ENCODE measurements at regions not wholly inside any gene's neighbourhood (a gene's known extent, or its start where the extent isn't known, plus 50 kb on each side); places are given as distances from the start of the nearest gene placed in this dataset.

DNA sequence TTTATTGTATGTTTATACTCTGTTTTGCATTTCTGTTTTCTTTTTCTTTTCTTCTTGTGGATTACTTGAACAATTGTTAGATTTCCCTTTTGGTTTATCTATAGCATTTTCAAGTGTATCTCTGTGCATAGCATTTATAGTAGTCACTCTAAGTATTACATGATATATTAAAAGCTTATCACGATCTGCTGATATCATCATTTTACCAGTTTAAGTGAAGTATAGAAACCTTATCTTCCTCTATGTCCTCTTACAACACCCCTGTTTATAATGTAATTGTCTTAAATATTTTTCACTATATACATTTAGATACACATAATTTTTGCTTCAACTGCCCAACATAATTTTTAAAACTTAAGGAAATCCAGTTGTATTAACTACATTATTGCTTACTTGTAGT, 513.9 kb upstream of the CELF2 start:
- TF ChIP-seq, protein P1, sequence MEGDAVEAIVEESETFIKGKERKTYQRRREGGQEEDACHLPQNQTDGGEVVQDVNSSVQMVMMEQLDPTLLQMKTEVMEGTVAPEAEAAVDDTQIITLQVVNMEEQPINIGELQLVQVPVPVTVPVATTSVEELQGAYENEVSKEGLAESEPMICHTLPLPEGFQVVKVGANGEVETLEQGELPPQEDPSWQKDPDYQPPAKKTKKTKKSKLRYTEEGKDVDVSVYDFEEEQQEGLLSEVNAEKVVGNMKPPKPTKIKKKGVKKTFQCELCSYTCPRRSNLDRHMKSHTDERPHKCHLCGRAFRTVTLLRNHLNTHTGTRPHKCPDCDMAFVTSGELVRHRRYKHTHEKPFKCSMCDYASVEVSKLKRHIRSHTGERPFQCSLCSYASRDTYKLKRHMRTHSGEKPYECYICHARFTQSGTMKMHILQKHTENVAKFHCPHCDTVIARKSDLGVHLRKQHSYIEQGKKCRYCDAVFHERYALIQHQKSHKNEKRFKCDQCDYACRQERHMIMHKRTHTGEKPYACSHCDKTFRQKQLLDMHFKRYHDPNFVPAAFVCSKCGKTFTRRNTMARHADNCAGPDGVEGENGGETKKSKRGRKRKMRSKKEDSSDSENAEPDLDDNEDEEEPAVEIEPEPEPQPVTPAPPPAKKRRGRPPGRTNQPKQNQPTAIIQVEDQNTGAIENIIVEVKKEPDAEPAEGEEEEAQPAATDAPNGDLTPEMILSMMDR (IDR thresholded peaks at IDR 0.05; ENCODE audit: insufficient read depth, low read length) = no peak
- TF ChIP-seq, protein P2, sequence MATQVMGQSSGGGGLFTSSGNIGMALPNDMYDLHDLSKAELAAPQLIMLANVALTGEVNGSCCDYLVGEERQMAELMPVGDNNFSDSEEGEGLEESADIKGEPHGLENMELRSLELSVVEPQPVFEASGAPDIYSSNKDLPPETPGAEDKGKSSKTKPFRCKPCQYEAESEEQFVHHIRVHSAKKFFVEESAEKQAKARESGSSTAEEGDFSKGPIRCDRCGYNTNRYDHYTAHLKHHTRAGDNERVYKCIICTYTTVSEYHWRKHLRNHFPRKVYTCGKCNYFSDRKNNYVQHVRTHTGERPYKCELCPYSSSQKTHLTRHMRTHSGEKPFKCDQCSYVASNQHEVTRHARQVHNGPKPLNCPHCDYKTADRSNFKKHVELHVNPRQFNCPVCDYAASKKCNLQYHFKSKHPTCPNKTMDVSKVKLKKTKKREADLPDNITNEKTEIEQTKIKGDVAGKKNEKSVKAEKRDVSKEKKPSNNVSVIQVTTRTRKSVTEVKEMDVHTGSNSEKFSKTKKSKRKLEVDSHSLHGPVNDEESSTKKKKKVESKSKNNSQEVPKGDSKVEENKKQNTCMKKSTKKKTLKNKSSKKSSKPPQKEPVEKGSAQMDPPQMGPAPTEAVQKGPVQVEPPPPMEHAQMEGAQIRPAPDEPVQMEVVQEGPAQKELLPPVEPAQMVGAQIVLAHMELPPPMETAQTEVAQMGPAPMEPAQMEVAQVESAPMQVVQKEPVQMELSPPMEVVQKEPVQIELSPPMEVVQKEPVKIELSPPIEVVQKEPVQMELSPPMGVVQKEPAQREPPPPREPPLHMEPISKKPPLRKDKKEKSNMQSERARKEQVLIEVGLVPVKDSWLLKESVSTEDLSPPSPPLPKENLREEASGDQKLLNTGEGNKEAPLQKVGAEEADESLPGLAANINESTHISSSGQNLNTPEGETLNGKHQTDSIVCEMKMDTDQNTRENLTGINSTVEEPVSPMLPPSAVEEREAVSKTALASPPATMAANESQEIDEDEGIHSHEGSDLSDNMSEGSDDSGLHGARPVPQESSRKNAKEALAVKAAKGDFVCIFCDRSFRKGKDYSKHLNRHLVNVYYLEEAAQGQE (IDR thresholded peaks at IDR 0.05; ENCODE audit: insufficient replicate concordance, low read depth) = no peak

Data from HL-60 (cell line).